ENCODE measurements at regions not wholly inside any gene's neighbourhood (a gene's known extent, or its start where the extent isn't known, plus 50 kb on each side); places are given as distances from the start of the nearest gene placed in this dataset.

DNA sequence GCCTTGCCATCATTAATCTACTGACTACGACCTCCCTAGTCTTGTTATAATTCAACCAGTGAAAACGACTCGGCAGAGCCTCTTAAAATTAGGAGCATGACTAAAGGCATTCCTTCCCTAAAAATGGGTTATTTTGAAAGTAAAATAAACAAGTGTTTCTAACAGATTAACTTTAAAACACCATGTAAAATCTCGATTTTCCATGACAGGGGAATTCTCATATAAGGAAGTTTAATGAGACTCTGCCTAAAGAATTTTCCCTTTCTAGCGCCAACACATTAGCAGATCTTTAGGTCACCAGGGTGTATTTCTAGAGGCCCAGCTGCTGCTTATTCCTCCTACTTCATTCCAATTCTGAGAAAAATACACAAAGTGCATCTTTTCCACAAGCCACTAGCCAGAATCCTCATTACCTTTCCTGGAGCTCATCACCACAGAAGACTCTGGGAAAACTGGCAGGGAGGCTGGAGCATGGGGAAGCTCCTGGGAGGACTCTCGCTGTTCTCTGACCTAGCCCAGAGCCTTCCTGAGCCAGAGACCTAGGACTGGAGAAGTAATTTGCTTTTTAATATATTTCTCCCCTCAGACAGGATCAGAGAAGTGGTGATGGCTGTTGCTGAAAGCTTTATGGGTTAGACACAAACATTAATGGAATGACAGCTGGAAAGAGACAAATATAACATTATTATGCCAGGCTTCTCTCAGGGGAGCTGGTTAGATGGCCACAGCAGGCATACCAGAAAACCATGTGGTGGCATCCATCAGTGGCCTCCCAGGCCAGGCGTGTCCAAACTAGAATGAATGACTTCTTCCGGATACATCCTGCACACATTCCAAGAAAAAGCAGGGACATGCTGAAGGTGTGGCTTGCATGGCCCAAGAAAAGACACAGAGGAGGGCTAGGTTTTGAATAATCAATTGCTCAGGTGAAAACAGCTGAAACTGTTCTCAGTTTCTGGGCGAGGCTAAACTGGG is 63.6 kb upstream of the CTTNBP2NL start:
- H3K27me3 ChIP-seq (ENCODE audit: insufficient read depth, low read length), result no peaks in the 10 kb centered on the region
- no peaks in the 10 kb centered on the region for H3F3A ChIP-seq (ENCODE audit: insufficient read depth, low read length)
- H3K36me3 ChIP-seq (ENCODE audit: insufficient read depth, low read length), result no peaks in the 10 kb centered on the region
- H3K9me2 ChIP-seq (ENCODE audit: low read depth, low read length), result no peaks in the 10 kb centered on the region
- no peaks in the 10 kb centered on the region for H4K20me1 ChIP-seq (ENCODE audit: insufficient read depth, low read length)
- H3K4me3 ChIP-seq (ENCODE audit: low read depth, low read length, poor library complexity, severe bottlenecking), result no peak overlapping the region
- no peak overlapping the region for H3K9ac ChIP-seq (ENCODE audit: low read length)
- H2AFZ ChIP-seq (ENCODE audit: low read length), result no peak overlapping the region
- H3K27ac ChIP-seq (ENCODE audit: low read depth, low read length, poor library complexity, severe bottlenecking), result no peak overlapping the region
- no peaks in the 10 kb centered on the region for H3K79me2 ChIP-seq (ENCODE audit: insufficient read depth, low read length)
- TF ChIP-seq, protein P1, sequence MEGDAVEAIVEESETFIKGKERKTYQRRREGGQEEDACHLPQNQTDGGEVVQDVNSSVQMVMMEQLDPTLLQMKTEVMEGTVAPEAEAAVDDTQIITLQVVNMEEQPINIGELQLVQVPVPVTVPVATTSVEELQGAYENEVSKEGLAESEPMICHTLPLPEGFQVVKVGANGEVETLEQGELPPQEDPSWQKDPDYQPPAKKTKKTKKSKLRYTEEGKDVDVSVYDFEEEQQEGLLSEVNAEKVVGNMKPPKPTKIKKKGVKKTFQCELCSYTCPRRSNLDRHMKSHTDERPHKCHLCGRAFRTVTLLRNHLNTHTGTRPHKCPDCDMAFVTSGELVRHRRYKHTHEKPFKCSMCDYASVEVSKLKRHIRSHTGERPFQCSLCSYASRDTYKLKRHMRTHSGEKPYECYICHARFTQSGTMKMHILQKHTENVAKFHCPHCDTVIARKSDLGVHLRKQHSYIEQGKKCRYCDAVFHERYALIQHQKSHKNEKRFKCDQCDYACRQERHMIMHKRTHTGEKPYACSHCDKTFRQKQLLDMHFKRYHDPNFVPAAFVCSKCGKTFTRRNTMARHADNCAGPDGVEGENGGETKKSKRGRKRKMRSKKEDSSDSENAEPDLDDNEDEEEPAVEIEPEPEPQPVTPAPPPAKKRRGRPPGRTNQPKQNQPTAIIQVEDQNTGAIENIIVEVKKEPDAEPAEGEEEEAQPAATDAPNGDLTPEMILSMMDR (IDR thresholded peaks at IDR 0.05; ENCODE audit: low read length), result no peak
- no peak for TF ChIP-seq EZH2 (IDR thresholded peaks at IDR 0.05; ENCODE audit: borderline replicate concordance, low read length)
- H3K4me1 ChIP-seq (ENCODE audit: insufficient read depth, low read length, severe bottlenecking), result no peaks in the 10 kb centered on the region
- H3K4me2 ChIP-seq (ENCODE audit: low read length), result no peak overlapping the region
- no peaks in the 10 kb centered on the region for H3K9me3 ChIP-seq (ENCODE audit: low read length)

DNA sequence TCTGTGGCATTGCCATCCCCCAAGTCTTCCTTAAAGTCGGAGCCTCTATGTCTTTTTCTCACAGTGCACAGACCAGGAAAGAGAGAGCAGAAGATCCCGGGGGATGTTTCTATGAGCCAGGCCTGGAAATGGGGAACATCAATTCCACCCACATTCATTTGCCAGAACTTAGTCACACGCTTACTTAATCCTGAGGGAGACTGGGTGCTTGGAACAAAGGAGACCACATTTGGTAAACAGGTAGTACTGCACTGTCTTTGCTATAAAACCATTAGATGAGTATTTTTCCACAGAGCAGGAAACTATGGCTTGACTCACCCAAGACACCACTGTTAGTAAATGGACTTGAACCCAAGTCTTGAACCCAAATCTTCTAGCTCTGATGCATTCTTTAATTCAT is 60.7 kb upstream of the CTTNBP2NL start:
- Histone ChIP-seq H3K9ac (ENCODE audit: low read length) (no peak overlapping the region), H3K79me2 (ENCODE audit: insufficient read depth, low read length) (no peaks in the 10 kb centered on the region), H3K4me2 (ENCODE audit: low read length) (no peak overlapping the region), H3K27me3 (ENCODE audit: insufficient read depth, low read length) (no peaks in the 10 kb centered on the region), H3K4me3 (ENCODE audit: low read depth, low read length, poor library complexity, severe bottlenecking) (no peak overlapping the region), H3K9me3 (ENCODE audit: low read length) (no peaks in the 10 kb centered on the region), H4K20me1 (ENCODE audit: insufficient read depth, low read length) (no peaks in the 10 kb centered on the region), H3K9me2 (ENCODE audit: low read depth, low read length) (no peaks in the 10 kb centered on the region), H3K27ac (ENCODE audit: low read depth, low read length, poor library complexity, severe bottlenecking) (no peak overlapping the region), H3F3A (ENCODE audit: insufficient read depth, low read length) (no peaks in the 10 kb centered on the region), H3K4me1 (ENCODE audit: insufficient read depth, low read length, severe bottlenecking) (no peaks in the 10 kb centered on the region), H3K36me3 (ENCODE audit: insufficient read depth, low read length) (no peaks in the 10 kb centered on the region), H2AFZ (ENCODE audit: low read length) (no peak overlapping the region)
- TF ChIP-seq, protein P1 (IDR thresholded peaks at IDR 0.05; ENCODE audit: low read length), result no peak
- TF ChIP-seq EZH2 (IDR thresholded peaks at IDR 0.05; ENCODE audit: borderline replicate concordance, low read length), result no peak

GRCh38 chr1:112337028-112337531 is 58.9 kb upstream of the CTTNBP2NL start:
- no peaks in the 10 kb centered on the region for H3F3A ChIP-seq (ENCODE audit: insufficient read depth, low read length)
- no peak overlapping the region for H3K27ac ChIP-seq (ENCODE audit: low read depth, low read length, poor library complexity, severe bottlenecking)
- no peaks in the 10 kb centered on the region for H4K20me1 ChIP-seq (ENCODE audit: insufficient read depth, low read length)
- H3K4me3 ChIP-seq (ENCODE audit: low read depth, low read length, poor library complexity, severe bottlenecking), result no peak overlapping the region
- H3K36me3 ChIP-seq (ENCODE audit: insufficient read depth, low read length), result no peaks in the 10 kb centered on the region
- H3K4me2 ChIP-seq (ENCODE audit: low read length), result no peak overlapping the region
- no peaks in the 10 kb centered on the region for H3K9me3 ChIP-seq (ENCODE audit: low read length)
- H3K79me2 ChIP-seq (ENCODE audit: insufficient read depth, low read length), result no peaks in the 10 kb centered on the region
- H3K4me1 ChIP-seq (ENCODE audit: insufficient read depth, low read length, severe bottlenecking), result no peaks in the 10 kb centered on the region
- no peaks in the 10 kb centered on the region for H3K9me2 ChIP-seq (ENCODE audit: low read depth, low read length)
- H3K9ac ChIP-seq (ENCODE audit: low read length), result no peak overlapping the region
- H3K27me3 ChIP-seq (ENCODE audit: insufficient read depth, low read length), result no peaks in the 10 kb centered on the region
- TF ChIP-seq, protein P1 (IDR thresholded peaks at IDR 0.05; ENCODE audit: low read length), result peak; percentile 52
- no peak for TF ChIP-seq EZH2 (IDR thresholded peaks at IDR 0.05; ENCODE audit: borderline replicate concordance, low read length)
- no peak overlapping the region for H2AFZ ChIP-seq (ENCODE audit: low read length)
